Lung (tissue), 11 donors: ENCODE measurements at regions not wholly inside any gene's neighbourhood (a gene's known extent, or its start where the extent isn't known, plus 50 kb on each side); places are given as distances from the start of the nearest gene placed in this dataset.

Experiments used
- ATAC-seq: fragments of 200-7000 bp; cut with Tn5 transposase; one replicate; pipeline ENCODE4 v1.9.1; 2020; ENCODE audit warnings: moderate number of reproducible peaks; ENCODE audit not compliant: insufficient read depth, low FRiP score
- DNase-seq, 3 donors: peaks; one replicate each; pipeline ENCODE4 v3.0.0-alpha.2; 2013 to 2017
- H3K27ac ChIP-seq, 2 donors: one replicate each; pipeline ENCODE4 v1.5.1; 2013; ENCODE audit warnings: mild to moderate bottlenecking in 2 of 2, moderate library complexity in 2 of 2, control low read depth in 1 of 2, inconsistent platforms in 1 of 2, low read depth in 1 of 2, low read length in 1 of 2
- H3K27me3 ChIP-seq, 3 donors: one replicate each; pipeline ENCODE4 v1.5.1; 2013; ENCODE audit warnings: low read length in 2 of 3; ENCODE audit not compliant: control insufficient read depth in 3 of 3, insufficient read depth in 3 of 3
- H3K36me3 ChIP-seq, 4 donors: one replicate each; pipeline ENCODE4 v1.5.1; 2013; ENCODE audit warnings: low read length in 4 of 4, mild to moderate bottlenecking in 1 of 4, moderate library complexity in 1 of 4; ENCODE audit not compliant: control insufficient read depth in 4 of 4, insufficient read depth in 4 of 4
- H3K4me1 ChIP-seq, 5 donors: one replicate each; pipeline ENCODE4 v1.5.1; 2013; ENCODE audit warnings: low read length in 5 of 5, mild to moderate bottlenecking in 2 of 5, moderate library complexity in 1 of 5; ENCODE audit not compliant: control insufficient read depth in 5 of 5, insufficient read depth in 5 of 5
- H3K4me3 ChIP-seq: one replicate; pipeline ENCODE4 v1.5.1; 2013; ENCODE audit warnings: mild to moderate bottlenecking, control low read depth, moderate library complexity
- H3K9ac ChIP-seq, 2 donors: one replicate each; pipeline ENCODE4 v1.5.1; 2013; ENCODE audit warnings: low read length in 2 of 2, control low read depth in 1 of 2; ENCODE audit not compliant: insufficient read depth in 1 of 2
- H3K9me3 ChIP-seq, 4 donors: one replicate each; pipeline ENCODE4 v1.5.1; 2013; ENCODE audit warnings: low read length in 3 of 4, mild to moderate bottlenecking in 1 of 4, moderate library complexity in 1 of 4; ENCODE audit not compliant: control insufficient read depth in 4 of 4, insufficient read depth in 3 of 4
- CTCF ChIP-seq: IDR thresholded peaks from 2 replicates; pipeline ENCODE4 v1.5.1; 2012; ENCODE audit warnings: mild to moderate bottlenecking; ENCODE audit errors: control extremely low read depth, extremely low read depth
- WGBS, 2 donors: extraction: QIAGEN DNeasy Blood & Tissue Kit; methylation state at CpG; one replicate each; pipeline ENCODE4 v1.1.7; 2013; 5-methylcytosine and 5-hydroxymethylcytosine counted together
- donor health status: control.
- donor health status: control.
- donor health status: Bipolar disorder and iron deficiency.
- donor health status: healthy.
- donor health status: DM: yes; HTN: yes; CAD: no.

GRCh38 chr2:144270951-144271350 lies 249.0 kb downstream of the ZEB2 start:
- Histone ChIP-seq H3K9me3 (no peaks in the 10 kb centered on the region), H3K36me3 (peaks cover 0 to 1% (median 0%) of the 10 kb centered on the region in 4 donors), H3K27ac (no peak overlapping the region), H3K4me1 (peaks cover 0 to 9% (median 5%) of the 10 kb centered on the region in 5 donors), H3K4me3 (no peak overlapping the region), H3K27me3 (no peaks in the 10 kb centered on the region), H3K9ac (no peak overlapping the region)
- WGBS, 2 donors = 78 to 88% methylated on average over 1 of the region's 1 CpG
- TF ChIP-seq CTCF = no peak
- DNase-seq (no peak), ATAC-seq (no peak)

GRCh38 chr2:144268036-144268678 lies 251.8 kb downstream of the ZEB2 start:
- no peak for TF ChIP-seq CTCF
- Histone ChIP-seq H3K27me3 (no peaks in the 10 kb centered on the region), H3K4me3 (no peak overlapping the region), H3K36me3 (peaks cover 0 to 2% (median 0%) of the 10 kb centered on the region in 4 donors), H3K27ac (no peak overlapping the region), H3K9ac (no peak overlapping the region), H3K4me1 (peaks cover 0 to 9% (median 0%) of the 10 kb centered on the region in 5 donors), H3K9me3 (no peaks in the 10 kb centered on the region)
- DNase-seq = no peak
- no peak for ATAC-seq
- WGBS, 2 donors = 88 to 93% methylated on average over 1 of the region's 1 CpG

GRCh38 chr2:144267239-144267638 lies 252.7 kb downstream of the ZEB2 start:
- no peaks in the 10 kb centered on the region for H3K27me3 ChIP-seq
- WGBS, 2 donors = 62 to 88% methylated on average over 2 of the region's 2 CpGs

More at GRCh38 chr2:144267239-144267638, 252.7 kb downstream of the ZEB2 start:
- no peak overlapping the region for H3K4me3 ChIP-seq
- no peak for ATAC-seq
- H3K27ac ChIP-seq = no peak overlapping the region
- H3K9me3 ChIP-seq = no peaks in the 10 kb centered on the region
- no peak for TF ChIP-seq CTCF
- no peak for DNase-seq
- H3K9ac ChIP-seq = no peak overlapping the region
- peaks cover 0 to 2% (median 0%) of the 10 kb centered on the region in 4 donors for H3K36me3 ChIP-seq
- H3K4me1 ChIP-seq = peaks cover 0 to 9% (median 0%) of the 10 kb centered on the region in 5 donors
